Neural cell (in vitro differentiated cells): ENCODE measurements at regions not wholly inside any gene's neighbourhood (a gene's known extent, or its start where the extent isn't known, plus 50 kb on each side); places are given as distances from the start of the nearest gene placed in this dataset.

ENCODE experiments used
- H2AFZ ChIP-seq: fragments of 200-600, 300-800 bp; sonication (generic), shearing (Covaris generic); 2 replicates; pipeline ENCODE4 v1.6.0; 2014; ENCODE audit warnings: low read depth, mild to moderate bottlenecking, antibody characterized with exemption, low read length, moderate library complexity
- H3F3A ChIP-seq: fragments of 200-600 bp; shearing (Covaris generic); 2 replicates; pipeline ENCODE4 v1.6.1; 2016; ENCODE audit warnings: mild to moderate bottlenecking, moderate library complexity, mixed read lengths, antibody characterized with exemption, low read length; ENCODE audit not compliant: insufficient read depth, poor library complexity, severe bottlenecking
- H3K27ac ChIP-seq: fragments of 200-600, 300-800 bp; sonication (generic), shearing (Covaris generic); 2 replicates; pipeline ENCODE4 v1.5.1; 2014; ENCODE audit warnings: mild to moderate bottlenecking, low read length, moderate library complexity
- H3K27me3 ChIP-seq: fragments of 300-800, 200-600 bp; sonication (generic), shearing (Covaris generic); 2 replicates; pipeline ENCODE4 v1.6.0; 2014; ENCODE audit warnings: mild to moderate bottlenecking, low read depth, low read length, moderate library complexity; ENCODE audit not compliant: insufficient read depth
- H3K36me3 ChIP-seq: fragments of 300-800, 200-600 bp; sonication (generic), shearing (Covaris generic); 2 replicates; pipeline ENCODE4 v1.5.1; 2014; ENCODE audit warnings: mild to moderate bottlenecking, antibody characterized with exemption, low read length, moderate library complexity; ENCODE audit not compliant: insufficient read depth
- H3K4me2 ChIP-seq: fragments of 300-800, 200-600 bp; sonication (generic), shearing (Covaris generic); 2 replicates; pipeline ENCODE4 v1.6.0; 2014; ENCODE audit warnings: mild to moderate bottlenecking, low read length
- H3K4me3 ChIP-seq: fragments of 300-800, 200-600 bp; sonication (generic), shearing (Covaris generic); 2 replicates; pipeline ENCODE4 v1.5.1; 2014; ENCODE audit warnings: mild to moderate bottlenecking, low read length, moderate library complexity
- H3K79me2 ChIP-seq: fragments of 200-600 bp; shearing (Covaris generic); replicated peaks from 2 replicates; pipeline ENCODE4 v1.6.0; 2014; ENCODE audit warnings: mild to moderate bottlenecking, low read length, moderate library complexity; ENCODE audit not compliant: insufficient read depth
- H3K9ac ChIP-seq: fragments of 300-800, 200-600 bp; sonication (generic), shearing (Covaris generic); 2 replicates; pipeline ENCODE4 v1.6.1; 2016; ENCODE audit warnings: mild to moderate bottlenecking, low read length, mixed read lengths
- H3K9me2 ChIP-seq: fragments of 200-600 bp; shearing (Covaris generic); 2 replicates; pipeline ENCODE4 v1.6.1; 2016; ENCODE audit warnings: mild to moderate bottlenecking, low read length, mixed read lengths; ENCODE audit not compliant: insufficient read depth
- H3K9me3 ChIP-seq: fragments of 200-600, 300-800 bp; sonication (generic), shearing (Covaris generic); 2 replicates; pipeline ENCODE4 v1.6.1; 2016; ENCODE audit warnings: mild to moderate bottlenecking, mixed run types, low read length, moderate library complexity, mixed read lengths
- H4K20me1 ChIP-seq: fragments of 200-600 bp; shearing (Covaris generic); 2 replicates; pipeline ENCODE4 v1.6.1; 2016; ENCODE audit warnings: mild to moderate bottlenecking, mixed run types; ENCODE audit not compliant: insufficient read depth
- EP300 ChIP-seq: fragments of 450-650 bp; conservative IDR thresholded peaks from 2 replicates; pipeline ENCODE4 v1.6.1; 2014; ENCODE audit warnings: antibody characterized with exemption, mild to moderate bottlenecking, moderate library complexity; ENCODE audit not compliant: poor library complexity, severe bottlenecking
- EZH2 ChIP-seq: fragments of 200-600, 300-800 bp; shearing (Covaris generic), sonication (generic); IDR thresholded peaks from 2 replicates; pipeline ENCODE4 v1.6.1; 2014; ENCODE audit warnings: antibody characterized with exemption, low read length, borderline replicate concordance, mild to moderate bottlenecking; ENCODE audit not compliant: insufficient read depth, poor library complexity, severe bottlenecking
- MXI1 ChIP-seq: fragments of 450-650 bp; conservative IDR thresholded peaks from 2 replicates; pipeline ENCODE4 v1.6.1; 2014; ENCODE audit warnings: antibody characterized with exemption, mild to moderate bottlenecking; ENCODE audit not compliant: poor library complexity, severe bottlenecking
- POLR2AphosphoS5 ChIP-seq: IDR thresholded peaks from 2 replicates; pipeline ENCODE4 v1.6.1; 2012
- RAD21 ChIP-seq: fragments of 450-650 bp; conservative IDR thresholded peaks from 2 replicates; pipeline ENCODE4 v1.6.1; 2014; ENCODE audit warnings: antibody characterized with exemption, mild to moderate bottlenecking, moderate library complexity
- SMC3 ChIP-seq: fragments of 450-650 bp; conservative IDR thresholded peaks from 2 replicates; pipeline ENCODE4 v1.6.1; 2014; ENCODE audit warnings: antibody characterized with exemption, mild to moderate bottlenecking, moderate library complexity; ENCODE audit not compliant: poor library complexity
- TAF1 ChIP-seq: IDR thresholded peaks from 2 replicates; pipeline ENCODE4 v1.6.1; 2012; ENCODE audit warnings: low read depth
- TF ChIP-seq, protein P1 (sequence below): fragments of 450-650 bp; IDR thresholded peaks from 2 replicates; pipeline ENCODE4 v1.5.1; 2014; ENCODE audit warnings: antibody characterized with exemption, mild to moderate bottlenecking, moderate library complexity; ENCODE audit not compliant: poor library complexity, severe bottlenecking
- TF ChIP-seq, protein P2 (sequence below): IDR thresholded peaks from 2 replicates; pipeline ENCODE4 v1.6.1; 2012; ENCODE audit warnings: borderline replicate concordance

DNA sequence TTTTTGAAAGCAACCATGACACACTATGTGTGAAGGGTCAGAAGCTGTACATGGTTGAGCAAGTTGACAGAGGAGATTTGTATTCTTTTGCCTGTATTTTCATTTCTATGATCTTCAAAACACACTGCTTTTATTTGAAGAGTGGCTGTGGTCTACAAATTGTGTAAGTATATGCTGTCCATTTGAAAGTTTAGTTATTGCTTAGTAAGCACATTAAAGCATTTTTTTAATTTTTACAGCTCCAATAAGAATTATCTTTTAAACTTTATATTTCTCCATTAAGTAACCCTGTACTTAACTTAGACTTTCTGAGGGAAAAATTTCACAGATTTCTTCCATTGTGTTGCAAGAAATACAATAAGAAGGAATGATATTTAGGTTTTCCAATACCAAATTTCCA is 915.2 kb downstream of the SLC6A15 start:
- TF ChIP-seq, protein P1, sequence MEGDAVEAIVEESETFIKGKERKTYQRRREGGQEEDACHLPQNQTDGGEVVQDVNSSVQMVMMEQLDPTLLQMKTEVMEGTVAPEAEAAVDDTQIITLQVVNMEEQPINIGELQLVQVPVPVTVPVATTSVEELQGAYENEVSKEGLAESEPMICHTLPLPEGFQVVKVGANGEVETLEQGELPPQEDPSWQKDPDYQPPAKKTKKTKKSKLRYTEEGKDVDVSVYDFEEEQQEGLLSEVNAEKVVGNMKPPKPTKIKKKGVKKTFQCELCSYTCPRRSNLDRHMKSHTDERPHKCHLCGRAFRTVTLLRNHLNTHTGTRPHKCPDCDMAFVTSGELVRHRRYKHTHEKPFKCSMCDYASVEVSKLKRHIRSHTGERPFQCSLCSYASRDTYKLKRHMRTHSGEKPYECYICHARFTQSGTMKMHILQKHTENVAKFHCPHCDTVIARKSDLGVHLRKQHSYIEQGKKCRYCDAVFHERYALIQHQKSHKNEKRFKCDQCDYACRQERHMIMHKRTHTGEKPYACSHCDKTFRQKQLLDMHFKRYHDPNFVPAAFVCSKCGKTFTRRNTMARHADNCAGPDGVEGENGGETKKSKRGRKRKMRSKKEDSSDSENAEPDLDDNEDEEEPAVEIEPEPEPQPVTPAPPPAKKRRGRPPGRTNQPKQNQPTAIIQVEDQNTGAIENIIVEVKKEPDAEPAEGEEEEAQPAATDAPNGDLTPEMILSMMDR = no peak
- TF ChIP-seq TAF1 = no peak
- TF ChIP-seq EP300 = no peak
- no peak for TF ChIP-seq EZH2
- TF ChIP-seq MXI1 = no peak
- no peak for TF ChIP-seq POLR2AphosphoS5
- no peak for TF ChIP-seq SMC3
- TF ChIP-seq RAD21 = no peak
- Histone ChIP-seq H3K4me3 (no peak overlapping the region), H3K79me2 (no peaks in the 10 kb centered on the region)

DNA sequence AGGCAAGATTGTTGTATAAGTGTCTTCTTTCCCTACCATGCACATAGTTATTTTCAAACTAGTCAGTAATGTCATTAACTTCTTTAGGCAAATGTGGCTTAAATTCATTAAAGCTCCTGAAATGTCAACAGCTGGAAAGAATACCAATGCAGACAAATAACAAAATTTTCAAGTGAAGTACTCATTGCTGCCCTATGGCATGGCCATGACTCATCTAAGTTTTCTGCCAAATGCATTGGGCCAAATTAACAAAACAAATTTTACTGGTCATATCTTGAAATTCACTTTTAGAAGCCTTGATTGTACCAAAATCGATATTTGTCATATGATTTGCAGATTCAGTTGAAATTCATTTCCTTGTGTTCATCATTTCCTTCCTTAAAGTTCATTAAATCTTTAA is 915.9 kb downstream of the SLC6A15 start:
- H3K4me2 ChIP-seq = no peak overlapping the region

More for the DNA sequence above, 915.2 kb downstream of the SLC6A15 start:
- H3K36me3 ChIP-seq = no peaks in the 10 kb centered on the region
- H3F3A ChIP-seq = no peaks in the 10 kb centered on the region
- no peaks in the 10 kb centered on the region for H3K9me3 ChIP-seq
- no peak overlapping the region for H3K27ac ChIP-seq
- no peaks in the 10 kb centered on the region for H3K27me3 ChIP-seq
- no peak overlapping the region for H3K4me2 ChIP-seq
- no peaks in the 10 kb centered on the region for H3K9me2 ChIP-seq
- no peak overlapping the region for H2AFZ ChIP-seq
- H3K9ac ChIP-seq = no peak overlapping the region
- no peaks in the 10 kb centered on the region for H4K20me1 ChIP-seq

More for the DNA sequence above, 915.9 kb downstream of the SLC6A15 start:
- TF ChIP-seq RAD21 (no peak), EZH2 (no peak), EP300 (no peak), MXI1 (no peak), POLR2AphosphoS5 (no peak), SMC3 (no peak), TAF1 (no peak)
- TF ChIP-seq, protein P2, sequence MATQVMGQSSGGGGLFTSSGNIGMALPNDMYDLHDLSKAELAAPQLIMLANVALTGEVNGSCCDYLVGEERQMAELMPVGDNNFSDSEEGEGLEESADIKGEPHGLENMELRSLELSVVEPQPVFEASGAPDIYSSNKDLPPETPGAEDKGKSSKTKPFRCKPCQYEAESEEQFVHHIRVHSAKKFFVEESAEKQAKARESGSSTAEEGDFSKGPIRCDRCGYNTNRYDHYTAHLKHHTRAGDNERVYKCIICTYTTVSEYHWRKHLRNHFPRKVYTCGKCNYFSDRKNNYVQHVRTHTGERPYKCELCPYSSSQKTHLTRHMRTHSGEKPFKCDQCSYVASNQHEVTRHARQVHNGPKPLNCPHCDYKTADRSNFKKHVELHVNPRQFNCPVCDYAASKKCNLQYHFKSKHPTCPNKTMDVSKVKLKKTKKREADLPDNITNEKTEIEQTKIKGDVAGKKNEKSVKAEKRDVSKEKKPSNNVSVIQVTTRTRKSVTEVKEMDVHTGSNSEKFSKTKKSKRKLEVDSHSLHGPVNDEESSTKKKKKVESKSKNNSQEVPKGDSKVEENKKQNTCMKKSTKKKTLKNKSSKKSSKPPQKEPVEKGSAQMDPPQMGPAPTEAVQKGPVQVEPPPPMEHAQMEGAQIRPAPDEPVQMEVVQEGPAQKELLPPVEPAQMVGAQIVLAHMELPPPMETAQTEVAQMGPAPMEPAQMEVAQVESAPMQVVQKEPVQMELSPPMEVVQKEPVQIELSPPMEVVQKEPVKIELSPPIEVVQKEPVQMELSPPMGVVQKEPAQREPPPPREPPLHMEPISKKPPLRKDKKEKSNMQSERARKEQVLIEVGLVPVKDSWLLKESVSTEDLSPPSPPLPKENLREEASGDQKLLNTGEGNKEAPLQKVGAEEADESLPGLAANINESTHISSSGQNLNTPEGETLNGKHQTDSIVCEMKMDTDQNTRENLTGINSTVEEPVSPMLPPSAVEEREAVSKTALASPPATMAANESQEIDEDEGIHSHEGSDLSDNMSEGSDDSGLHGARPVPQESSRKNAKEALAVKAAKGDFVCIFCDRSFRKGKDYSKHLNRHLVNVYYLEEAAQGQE = no peak
- TF ChIP-seq, protein P1 = no peak
- no peaks in the 10 kb centered on the region for H3K9me3 ChIP-seq
- H3K36me3 ChIP-seq = no peaks in the 10 kb centered on the region
- no peak overlapping the region for H2AFZ ChIP-seq
- H3K79me2 ChIP-seq = no peaks in the 10 kb centered on the region
- H4K20me1 ChIP-seq = no peaks in the 10 kb centered on the region
- H3K27ac ChIP-seq = no peak overlapping the region
- H3K4me3 ChIP-seq = no peak overlapping the region
- no peaks in the 10 kb centered on the region for H3K27me3 ChIP-seq
- H3K9ac ChIP-seq = no peak overlapping the region
- H3K9me2 ChIP-seq = no peaks in the 10 kb centered on the region
- no peaks in the 10 kb centered on the region for H3F3A ChIP-seq
